HG03457 (cell line): ENCODE measurements at regions not wholly inside any gene's neighbourhood (a gene's known extent, or its start where the extent isn't known, plus 50 kb on each side); places are given as distances from the start of the nearest gene placed in this dataset.
"Not testable (repeated sequence)": the region's sequence is repeated elsewhere in the genome, so short reads cannot be mapped to it uniquely, and the experiment has no call there.

Experiments
- ATAC-seq: cut with Tn5 transposase; IDR thresholded peaks from one replicate; pipeline ENCODE4 v1.9.1; 2021; ENCODE audit warnings: moderate number of reproducible peaks; ENCODE audit not compliant: unreplicated experiment

DNA sequence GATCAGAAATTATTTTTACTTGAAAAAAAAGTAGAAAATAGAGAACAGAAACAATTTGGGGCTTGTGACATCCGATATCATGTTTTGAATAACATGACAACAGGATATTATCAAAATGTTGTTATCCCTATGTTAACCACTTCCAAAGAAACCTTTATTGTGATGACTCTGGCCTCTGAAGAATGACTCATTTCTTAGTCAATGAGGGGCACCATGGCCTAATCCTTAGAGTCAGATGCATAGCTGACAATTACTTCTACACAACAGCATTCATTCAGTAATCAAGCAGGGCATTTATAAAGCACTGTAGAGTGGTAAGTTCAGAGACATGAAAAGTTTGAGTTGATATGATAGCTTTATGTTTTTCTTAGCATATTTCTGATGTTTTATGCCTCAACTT lies 703.0 kb downstream of the RNF144A start:
- no peak for ATAC-seq

DNA sequence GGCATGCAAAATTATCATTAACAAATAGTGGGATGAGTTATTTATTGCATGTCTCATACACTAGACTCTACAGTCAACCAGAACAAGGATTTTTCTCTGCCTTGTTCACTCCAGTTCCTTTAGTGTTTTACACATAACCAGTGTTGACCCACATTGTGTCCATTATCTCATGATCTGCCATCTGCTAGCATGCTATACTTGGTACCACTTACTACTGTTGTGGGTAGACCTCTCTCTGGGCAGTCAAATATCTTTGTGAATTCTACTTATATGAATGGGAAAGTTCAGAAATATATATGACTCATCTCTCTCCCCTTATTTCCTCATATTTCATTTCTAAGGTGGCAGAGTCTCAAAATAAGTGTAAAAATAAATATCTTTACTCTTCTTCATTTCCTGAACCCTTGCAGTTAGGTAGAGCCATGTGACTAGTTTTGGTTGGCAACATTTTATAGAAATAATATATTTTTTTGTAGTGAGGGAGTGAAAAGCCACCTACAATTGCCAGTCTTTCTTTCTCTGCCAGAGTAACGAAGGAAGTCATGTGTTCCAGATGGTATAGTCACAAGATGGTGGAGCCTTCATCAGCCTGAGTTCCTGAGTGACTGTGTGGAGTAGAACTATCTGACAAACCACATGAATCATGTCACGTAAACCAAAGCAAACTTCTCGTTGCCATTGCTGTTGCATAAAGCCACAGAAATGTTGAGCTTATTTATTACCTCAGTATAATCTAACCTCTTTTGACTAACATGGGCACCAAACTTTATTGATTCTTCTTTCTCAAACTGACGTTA lies 704.0 kb downstream of the RNF144A start:
- ATAC-seq, result no peak

- no peak for ATAC-seq
These were observed 708.4 kb downstream of the RNF144A start for GRCh38 chr2:7625392-7626138.

GRCh38 chr2:7626139-7626537 lies 708.9 kb downstream of the RNF144A start:
- ATAC-seq, result no peak

- no peak for ATAC-seq
These were observed 710.4 kb downstream of the RNF144A start for GRCh38 chr2:7627583-7627982.

- ATAC-seq, result no peak
These were observed 715.2 kb downstream of the RNF144A start for GRCh38 chr2:7632420-7632819.

DNA sequence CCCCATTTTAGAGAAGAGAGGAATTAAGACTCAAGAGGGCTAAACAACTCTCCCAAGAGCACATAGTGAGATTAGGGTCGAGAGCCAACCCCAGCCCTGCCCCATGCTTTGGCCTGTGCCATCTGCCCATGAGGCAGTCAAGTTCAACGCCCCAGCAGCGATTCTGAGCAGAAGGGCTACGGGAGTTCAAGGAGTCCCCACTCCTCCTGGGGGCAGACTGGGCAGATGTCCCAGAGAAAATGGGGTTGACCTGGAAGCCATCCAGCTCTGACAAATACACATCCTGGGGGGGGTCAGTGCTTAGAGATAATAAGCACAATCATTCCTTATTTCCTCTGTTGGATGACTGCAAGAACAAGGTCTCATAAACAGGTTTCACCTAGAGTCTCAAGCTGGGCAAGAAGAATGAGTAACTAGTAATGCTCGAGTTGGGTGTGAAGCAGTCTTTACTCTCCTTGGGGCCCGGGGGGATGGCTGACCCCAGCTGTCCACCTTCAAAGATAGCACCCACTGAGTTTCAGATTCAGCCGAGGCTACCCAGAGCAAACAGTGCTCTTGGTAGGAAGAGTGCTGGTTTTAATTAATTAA lies 716.4 kb downstream of the RNF144A start:
- no peak for ATAC-seq

GRCh38 chr2:7634409-7634808 lies 717.2 kb downstream of the RNF144A start:
- ATAC-seq, result no peak

DNA sequence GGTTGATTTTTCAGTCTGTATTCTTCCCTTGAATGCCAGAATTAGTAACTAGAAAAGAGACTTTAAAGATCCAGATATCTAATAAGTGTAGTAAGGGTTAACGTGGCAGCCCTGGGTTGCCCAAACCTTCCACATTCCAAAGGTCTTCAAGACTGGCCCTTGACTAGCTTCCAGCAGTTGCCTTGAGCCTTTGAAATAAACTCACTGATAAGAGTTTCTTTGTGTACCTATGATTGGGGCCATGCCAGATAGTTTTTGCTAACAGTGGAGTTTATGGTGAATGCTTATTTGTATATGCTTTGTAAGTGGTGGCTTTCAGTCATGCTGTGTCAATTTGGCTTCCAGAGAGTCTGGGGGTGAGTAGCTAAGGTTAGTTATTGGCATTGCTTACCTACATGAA lies 722.3 kb downstream of the RNF144A start:
- ATAC-seq, result no peak

GRCh38 chr2:7641272-7641671 lies 724.1 kb downstream of the RNF144A start:
- ATAC-seq, result not testable (repeated sequence)

DNA sequence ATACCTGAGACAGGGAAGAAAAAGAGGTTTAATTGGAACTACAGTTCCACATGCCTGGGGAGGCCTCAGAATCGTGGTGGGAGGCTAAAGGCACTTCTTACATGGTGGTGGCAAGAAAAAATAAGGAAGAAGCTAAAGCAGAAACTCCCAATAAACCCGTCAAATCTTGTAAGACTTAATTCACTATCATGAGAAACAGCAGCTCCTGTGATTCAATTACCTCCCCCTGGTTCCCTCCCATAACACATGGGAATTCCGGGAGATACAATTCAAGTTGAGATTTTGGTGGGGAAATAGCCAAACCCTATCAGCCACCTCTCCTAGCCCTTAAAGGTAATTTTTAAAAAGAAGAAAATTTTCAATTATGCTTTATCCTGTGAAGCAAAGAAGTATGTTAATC lies 728.8 kb downstream of the RNF144A start:
- no peak for ATAC-seq

DNA sequence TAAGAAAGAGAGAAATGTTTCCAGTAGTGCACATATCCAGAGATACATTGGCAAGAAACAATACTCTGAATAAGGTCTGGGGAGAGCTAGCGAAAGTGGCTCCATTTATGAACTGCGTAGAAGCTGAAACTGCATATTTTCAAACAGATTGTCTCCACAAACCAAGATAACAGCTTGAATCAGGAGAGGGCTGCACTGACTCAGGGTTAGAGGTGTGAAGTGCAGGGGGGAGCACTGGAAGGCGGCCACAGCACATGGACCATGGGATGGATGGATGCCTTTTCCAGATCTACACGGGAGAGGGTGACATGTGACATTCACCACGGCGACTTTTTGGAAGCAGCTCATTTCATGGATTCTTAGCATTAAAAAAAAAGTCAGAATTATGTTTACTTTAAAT lies 729.4 kb downstream of the RNF144A start:
- ATAC-seq, result no peak

- no peak for ATAC-seq
These were observed 731.1 kb downstream of the RNF144A start for GRCh38 chr2:7648221-7648795.

- ATAC-seq, result no peak
These were observed 732.4 kb downstream of the RNF144A start for GRCh38 chr2:7649461-7650228.

DNA sequence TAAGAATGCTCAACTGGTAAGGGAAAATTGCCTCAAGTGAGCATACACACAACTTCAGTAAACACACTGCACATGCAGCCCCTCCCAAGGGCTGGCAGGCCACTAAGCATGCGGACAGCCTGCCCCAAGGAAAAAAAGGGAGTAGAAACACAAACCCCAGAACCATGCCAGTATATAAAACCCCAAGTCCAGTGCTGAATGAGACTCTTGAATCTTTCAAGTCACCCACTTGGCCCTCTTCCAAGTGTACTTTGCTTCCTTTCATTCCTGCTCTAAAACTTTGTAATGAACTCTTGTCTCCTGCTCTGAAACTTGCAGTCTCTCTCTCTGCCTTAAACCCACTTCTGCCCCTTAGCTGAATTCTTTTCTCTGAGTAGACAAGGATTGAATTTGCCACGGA lies 736.4 kb downstream of the RNF144A start:
- no peak for ATAC-seq

GRCh38 chr2:7655629-7656028 lies 738.4 kb downstream of the RNF144A start:
- no peak for ATAC-seq

- not testable (repeated sequence) for ATAC-seq
These were observed 740.3 kb downstream of the RNF144A start for GRCh38 chr2:7657526-7657925.

DNA sequence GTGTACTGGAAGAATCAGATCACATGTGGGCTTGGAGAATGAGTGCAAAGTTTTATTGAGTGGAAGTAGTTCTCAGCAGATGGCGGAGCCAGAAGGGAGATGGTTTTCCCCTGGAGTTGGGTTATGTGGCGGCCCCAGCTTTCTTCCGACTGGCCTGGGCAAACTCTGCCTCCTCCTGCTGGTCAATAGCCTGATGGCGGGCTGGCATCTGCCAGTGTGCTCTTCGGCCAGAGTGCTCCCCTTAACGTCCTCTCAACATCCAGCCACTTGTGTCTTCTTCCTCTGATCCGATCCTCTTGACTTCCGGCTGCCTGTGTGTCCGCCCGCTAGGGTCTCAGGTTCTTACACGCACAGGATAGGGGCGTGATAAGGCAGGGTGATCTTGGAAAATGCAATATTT lies 741.3 kb downstream of the RNF144A start:
- no peak for ATAC-seq

- no peak for ATAC-seq
These were observed 743.6 kb downstream of the RNF144A start for GRCh38 chr2:7660816-7661215.

DNA sequence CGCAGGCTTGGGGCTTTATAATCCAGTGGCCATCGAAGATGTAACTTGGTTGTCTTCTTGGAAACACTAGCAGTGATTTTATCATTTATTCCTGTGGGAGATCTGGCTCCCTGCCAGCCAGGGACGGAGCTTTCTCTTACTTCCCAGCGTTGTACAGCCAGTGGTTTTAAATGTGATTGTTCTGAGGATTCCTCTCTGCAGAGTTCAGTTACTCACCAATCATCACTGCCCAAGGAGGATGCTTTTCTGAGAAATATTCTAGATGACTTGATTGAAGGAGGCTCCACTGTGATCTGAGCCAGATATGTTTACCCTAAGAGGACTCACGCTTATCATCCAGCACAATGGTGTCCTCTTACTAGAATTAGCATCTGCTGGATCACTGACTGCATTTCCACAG lies 744.3 kb downstream of the RNF144A start:
- ATAC-seq, result no peak

GRCh38 chr2:7665880-7666279 lies 748.7 kb downstream of the RNF144A start:
- no peak for ATAC-seq
